OCI-LY7 (cell line): ENCODE measurements at regions not wholly inside any gene's neighbourhood (a gene's known extent, or its start where the extent isn't known, plus 50 kb on each side); places are given as distances from the start of the nearest gene placed in this dataset.

Source experiments
- BruUV-seq: library from RNA; stranded (reverse); fragments of 400-500 nt; replicated peaks from 2 replicates; lab custom pipeline; 2021; lab: Mats Ljungman, UMichigan
- CTCF ChIA-PET: fragments of 300-600 bp; sonication (Branson Sonifier 250); formaldehyde crosslinking; loops from one replicate; lab custom pipeline; 2022; ENCODE audit warnings: antibody characterized with exemption; ENCODE audit not compliant: unreplicated experiment; lab: Charles Lee
- POLR2A ChIA-PET: fragments of 300-600 bp; sonication (Branson Sonifier 250); formaldehyde crosslinking; loops from one replicate; lab custom pipeline; 2022; ENCODE audit warnings: antibody characterized with exemption; lab: Charles Lee
- DNase-seq: peaks from one replicate; pipeline ENCODE4 v3.0.0-alpha.2; 2015; ENCODE audit warnings: low spot score
- H2AFZ ChIP-seq: fragments of 200-600 bp; sonication (generic), shearing (Covaris generic); 2 replicates; pipeline ENCODE4 v1.6.1; 2014; ENCODE audit warnings: mild to moderate bottlenecking, antibody characterized with exemption, low read length, moderate library complexity
- H3K27ac ChIP-seq: fragments of 200-600 bp; sonication (generic); 2 replicates; pipeline ENCODE4 v1.5.1; 2014; ENCODE audit warnings: mixed run types, low read depth, mild to moderate bottlenecking, moderate library complexity, low read length, inconsistent platforms; ENCODE audit not compliant: poor library complexity, severe bottlenecking
- H3K36me3 ChIP-seq: fragments of 200-600 bp; sonication (generic); 2 replicates; pipeline ENCODE4 v1.6.1; 2014; ENCODE audit warnings: mild to moderate bottlenecking, antibody characterized with exemption, low read length, moderate library complexity, mixed read lengths; ENCODE audit not compliant: insufficient read depth
- H3K4me1 ChIP-seq: fragments of 200-600 bp; sonication (generic); 2 replicates; pipeline ENCODE4 v1.5.1; 2014; ENCODE audit warnings: mild to moderate bottlenecking, low read length; ENCODE audit not compliant: insufficient read depth, poor library complexity, severe bottlenecking
- H3K4me2 ChIP-seq: fragments of 200-600 bp; sonication (generic); 2 replicates; pipeline ENCODE4 v1.6.1; 2014; ENCODE audit warnings: mild to moderate bottlenecking, low read length
- H3K4me3 ChIP-seq: fragments of 200-600 bp; sonication (generic); 2 replicates; pipeline ENCODE4 v1.5.1; 2014; ENCODE audit warnings: mild to moderate bottlenecking, low read depth, low read length; ENCODE audit not compliant: poor library complexity, severe bottlenecking
- H3K79me2 ChIP-seq: fragments of 200-600 bp; sonication (generic); 2 replicates; pipeline ENCODE4 v1.6.1; 2016; ENCODE audit warnings: low read depth, mild to moderate bottlenecking, low read length, moderate library complexity, mixed read lengths; ENCODE audit not compliant: insufficient read depth
- H3K9me2 ChIP-seq: fragments of 200-600 bp; sonication (generic); 2 replicates; pipeline ENCODE4 v1.6.1; 2016; ENCODE audit warnings: mild to moderate bottlenecking, low read length, mixed read lengths; ENCODE audit not compliant: insufficient read depth
- H3K9me3 ChIP-seq: fragments of 200-600 bp; sonication (generic); 2 replicates; pipeline ENCODE4 v1.6.1; 2014; ENCODE audit warnings: mild to moderate bottlenecking, mixed run types, low read length, mixed read lengths
- H4K20me1 ChIP-seq: fragments of 200-600 bp; sonication (generic); 2 replicates; pipeline ENCODE4 v1.6.1; 2014; ENCODE audit warnings: mild to moderate bottlenecking, antibody characterized with exemption, low read length, moderate library complexity, mixed read lengths; ENCODE audit not compliant: insufficient read depth
- EZH2phosphoT487 ChIP-seq: fragments of 200-600 bp; sonication (generic); IDR thresholded peaks from 2 replicates; pipeline ENCODE4 v1.6.1; 2018; ENCODE audit warnings: low read depth, borderline replicate concordance, mild to moderate bottlenecking, mixed run types, antibody characterized with exemption, low read length, moderate library complexity, mixed read lengths
- intact Hi-C: fragments of 100-400 bp; cut with micrococcal nuclease; formaldehyde crosslinking; loops from one replicate; pipeline ENCODE4 v1.10.0; 2022; ENCODE audit not compliant: unreplicated experiment
- TF ChIP-seq, protein P1 (sequence below): fragments of 200-600 bp; sonication (generic); conservative IDR thresholded peaks from 2 replicates; pipeline ENCODE4 v1.5.1; 2014; ENCODE audit warnings: mild to moderate bottlenecking, antibody characterized with exemption, low read length, moderate library complexity, mixed read lengths

DNA sequence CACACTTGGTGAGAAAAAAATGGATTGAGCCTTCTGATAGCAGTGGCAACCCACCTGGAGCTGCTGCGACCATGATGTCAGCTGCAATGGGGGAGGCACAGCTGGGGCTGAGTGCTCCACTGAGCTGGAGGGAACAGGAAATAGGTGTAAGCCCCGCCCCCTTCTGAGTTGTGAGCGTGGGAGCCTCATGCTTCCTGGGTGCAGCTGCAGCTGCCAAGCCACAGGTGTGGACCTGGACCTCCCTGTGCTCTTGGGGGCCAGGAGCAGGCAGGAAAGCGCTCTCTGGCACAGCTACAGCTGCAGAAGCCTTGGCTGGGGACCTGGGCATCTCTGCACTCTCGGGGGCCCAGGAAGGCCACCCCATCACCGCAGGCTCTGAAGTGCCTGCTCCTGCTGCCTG is 970.6 kb downstream of the DCDC2C start:
- intact Hi-C loops: loop anchor here (1.0 to 10.0 kb wide), 2 partner anchors 20 to 379 kb away; no protein-coding TSS in a partner anchor
- Histone ChIP-seq H3K4me2 (peak overlapping the region; percentile 59), H3K27ac (peak overlapping the region; percentile 57), H3K9me2 (no peaks in the 10 kb centered on the region), H4K20me1 (no peaks in the 10 kb centered on the region), H3K4me3 (peak overlapping the region; percentile 15), H3K36me3 (no peaks in the 10 kb centered on the region), H3K9me3 (no peaks in the 10 kb centered on the region), H3K4me1 (peaks cover 34% of the 10 kb centered on the region), H3K79me2 (no peaks in the 10 kb centered on the region), H2AFZ (peak overlapping the region; percentile 70; the same call in 1 of the 2 replicates)
- ChIA-PET CTCF (no interaction called here), POLR2A (interaction anchor here (0.6 to 4.5 kb wide), 5 partner anchors 9 to 21 kb away, joined by 3 to 19 read pairs (median 3); no protein-coding TSS in a partner anchor)
- peak; percentile 96 for DNase-seq
- BruUV-seq: no TSS peak
- TF ChIP-seq EZH2phosphoT487: no peak
- TF ChIP-seq, protein P1, sequence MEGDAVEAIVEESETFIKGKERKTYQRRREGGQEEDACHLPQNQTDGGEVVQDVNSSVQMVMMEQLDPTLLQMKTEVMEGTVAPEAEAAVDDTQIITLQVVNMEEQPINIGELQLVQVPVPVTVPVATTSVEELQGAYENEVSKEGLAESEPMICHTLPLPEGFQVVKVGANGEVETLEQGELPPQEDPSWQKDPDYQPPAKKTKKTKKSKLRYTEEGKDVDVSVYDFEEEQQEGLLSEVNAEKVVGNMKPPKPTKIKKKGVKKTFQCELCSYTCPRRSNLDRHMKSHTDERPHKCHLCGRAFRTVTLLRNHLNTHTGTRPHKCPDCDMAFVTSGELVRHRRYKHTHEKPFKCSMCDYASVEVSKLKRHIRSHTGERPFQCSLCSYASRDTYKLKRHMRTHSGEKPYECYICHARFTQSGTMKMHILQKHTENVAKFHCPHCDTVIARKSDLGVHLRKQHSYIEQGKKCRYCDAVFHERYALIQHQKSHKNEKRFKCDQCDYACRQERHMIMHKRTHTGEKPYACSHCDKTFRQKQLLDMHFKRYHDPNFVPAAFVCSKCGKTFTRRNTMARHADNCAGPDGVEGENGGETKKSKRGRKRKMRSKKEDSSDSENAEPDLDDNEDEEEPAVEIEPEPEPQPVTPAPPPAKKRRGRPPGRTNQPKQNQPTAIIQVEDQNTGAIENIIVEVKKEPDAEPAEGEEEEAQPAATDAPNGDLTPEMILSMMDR: no peak

DNA sequence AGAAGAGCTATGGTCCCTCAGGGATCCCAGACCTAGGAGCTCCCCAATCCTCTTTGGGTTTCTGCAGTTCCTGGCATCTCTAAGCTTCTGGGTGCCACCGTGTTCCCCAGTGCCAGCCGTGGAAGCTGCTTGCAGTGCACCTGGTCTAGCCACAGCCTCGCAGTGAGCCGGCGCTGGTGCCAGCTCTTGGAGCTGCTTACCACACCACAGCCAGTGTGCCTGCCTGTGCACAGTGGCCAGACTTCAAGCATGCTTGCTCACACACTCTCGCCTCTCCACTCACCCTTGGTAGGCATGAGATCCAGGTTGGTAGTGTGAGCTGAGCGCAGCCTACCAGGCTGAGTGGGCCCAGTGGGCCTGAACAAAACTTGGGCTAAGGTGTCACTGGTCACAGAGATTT is 971.9 kb downstream of the DCDC2C start:
- no peaks in the 10 kb centered on the region for H3K9me3 ChIP-seq
- POLR2A ChIA-PET: interaction anchor here (0.6 to 4.5 kb wide), 4 partner anchors 11 to 1814 kb away, joined by 3 to 19 read pairs (median 4); no protein-coding TSS in a partner anchor
- no peak for DNase-seq
- H2AFZ ChIP-seq: no peak overlapping the region
- no peaks in the 10 kb centered on the region for H3K79me2 ChIP-seq
- no peaks in the 10 kb centered on the region for H3K9me2 ChIP-seq
- H3K36me3 ChIP-seq: no peaks in the 10 kb centered on the region
- no peak overlapping the region for H3K4me2 ChIP-seq
- CTCF ChIA-PET: no interaction called here
- TF ChIP-seq, protein P1: no peak
- no peak for TF ChIP-seq EZH2phosphoT487
- intact Hi-C loops: loop anchor here (10.0 kb wide), 1 partner anchor 380 kb away; no protein-coding TSS in a partner anchor
- no peak overlapping the region for H3K4me3 ChIP-seq
- H4K20me1 ChIP-seq: no peaks in the 10 kb centered on the region
- no TSS peak for BruUV-seq
- no peak overlapping the region for H3K27ac ChIP-seq
- peaks cover 34% of the 10 kb centered on the region for H3K4me1 ChIP-seq

DNA sequence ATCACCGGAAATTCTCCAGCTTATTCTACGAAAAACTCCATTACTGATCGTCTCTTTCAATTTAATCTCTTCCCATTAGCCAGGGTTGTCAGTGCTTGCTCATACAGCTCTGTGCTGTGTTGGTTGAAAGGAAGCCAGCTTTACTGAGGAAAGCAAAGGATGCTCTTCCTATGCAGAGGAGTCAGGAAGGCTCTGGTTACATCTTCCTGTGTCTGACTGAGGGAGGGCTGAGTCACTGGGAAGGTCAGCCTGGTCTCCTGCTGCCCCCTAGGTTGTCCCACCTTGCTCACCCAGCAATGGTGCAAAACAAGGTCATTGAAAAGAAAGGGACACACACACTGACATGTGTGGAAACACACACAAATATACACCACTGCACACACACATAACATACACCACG is 975.6 kb downstream of the DCDC2C start:
- no TSS peak for BruUV-seq
- Histone ChIP-seq H3K9me2 (no peaks in the 10 kb centered on the region), H2AFZ (no peak overlapping the region), H3K4me3 (no peak overlapping the region), H3K9me3 (no peaks in the 10 kb centered on the region), H3K27ac (no peak overlapping the region), H3K79me2 (no peaks in the 10 kb centered on the region), H3K4me1 (peaks cover 9% of the 10 kb centered on the region), H4K20me1 (no peaks in the 10 kb centered on the region), H3K4me2 (no peak overlapping the region), H3K36me3 (no peaks in the 10 kb centered on the region)
- no peak for TF ChIP-seq EZH2phosphoT487
- TF ChIP-seq, protein P1: 0 out of 2 replicates have a peak, but pooled peaks have one; percentile 17
- POLR2A ChIA-PET: no interaction called here
- no peak for DNase-seq
- intact Hi-C loops: loop anchor here (10.0 kb wide), 1 partner anchor 384 kb away; no protein-coding TSS in a partner anchor
- CTCF ChIA-PET: no interaction called here
